HL-60 (cell line): ENCODE measurements at regions not wholly inside any gene's neighbourhood (a gene's known extent, or its start where the extent isn't known, plus 50 kb on each side); places are given as distances from the start of the nearest gene placed in this dataset.

Experiments used
- GABPA ChIP-seq: IDR thresholded peaks from 2 replicates; pipeline ENCODE4 v1.6.1; 2012; ENCODE audit warnings: low read depth
- TF ChIP-seq, protein P1 (sequence below): IDR thresholded peaks from one replicate; pipeline ENCODE4 v1.5.1; 2011; ENCODE audit warnings: low read length, control low read depth, inconsistent platforms; ENCODE audit not compliant: insufficient read depth
- TF ChIP-seq, protein P2 (sequence below): IDR thresholded peaks from 2 replicates; pipeline ENCODE4 v1.6.1; 2012; ENCODE audit warnings: low read depth; ENCODE audit not compliant: insufficient replicate concordance

DNA sequence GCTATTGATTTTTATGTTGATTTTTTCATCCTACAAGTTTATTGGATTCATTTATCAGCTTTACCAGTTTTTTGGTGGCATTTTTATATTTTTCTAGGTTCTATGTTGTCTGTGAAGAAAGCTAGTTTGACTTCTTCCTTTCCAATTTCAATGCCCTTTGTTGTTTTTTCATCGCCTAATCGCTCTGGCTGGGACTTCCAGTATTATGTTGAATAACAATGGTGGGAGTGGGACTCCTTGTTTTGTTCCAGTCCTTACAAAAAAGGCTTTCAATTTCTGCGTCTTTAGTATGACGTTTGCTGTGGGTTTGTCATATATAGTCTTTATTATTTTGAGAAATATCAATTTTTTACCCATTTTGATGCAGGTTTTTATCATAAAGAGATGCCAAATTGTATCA lies 175.6 kb upstream of the CCNH start:
- TF ChIP-seq, protein P1, sequence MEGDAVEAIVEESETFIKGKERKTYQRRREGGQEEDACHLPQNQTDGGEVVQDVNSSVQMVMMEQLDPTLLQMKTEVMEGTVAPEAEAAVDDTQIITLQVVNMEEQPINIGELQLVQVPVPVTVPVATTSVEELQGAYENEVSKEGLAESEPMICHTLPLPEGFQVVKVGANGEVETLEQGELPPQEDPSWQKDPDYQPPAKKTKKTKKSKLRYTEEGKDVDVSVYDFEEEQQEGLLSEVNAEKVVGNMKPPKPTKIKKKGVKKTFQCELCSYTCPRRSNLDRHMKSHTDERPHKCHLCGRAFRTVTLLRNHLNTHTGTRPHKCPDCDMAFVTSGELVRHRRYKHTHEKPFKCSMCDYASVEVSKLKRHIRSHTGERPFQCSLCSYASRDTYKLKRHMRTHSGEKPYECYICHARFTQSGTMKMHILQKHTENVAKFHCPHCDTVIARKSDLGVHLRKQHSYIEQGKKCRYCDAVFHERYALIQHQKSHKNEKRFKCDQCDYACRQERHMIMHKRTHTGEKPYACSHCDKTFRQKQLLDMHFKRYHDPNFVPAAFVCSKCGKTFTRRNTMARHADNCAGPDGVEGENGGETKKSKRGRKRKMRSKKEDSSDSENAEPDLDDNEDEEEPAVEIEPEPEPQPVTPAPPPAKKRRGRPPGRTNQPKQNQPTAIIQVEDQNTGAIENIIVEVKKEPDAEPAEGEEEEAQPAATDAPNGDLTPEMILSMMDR: no peak
- TF ChIP-seq, protein P2, sequence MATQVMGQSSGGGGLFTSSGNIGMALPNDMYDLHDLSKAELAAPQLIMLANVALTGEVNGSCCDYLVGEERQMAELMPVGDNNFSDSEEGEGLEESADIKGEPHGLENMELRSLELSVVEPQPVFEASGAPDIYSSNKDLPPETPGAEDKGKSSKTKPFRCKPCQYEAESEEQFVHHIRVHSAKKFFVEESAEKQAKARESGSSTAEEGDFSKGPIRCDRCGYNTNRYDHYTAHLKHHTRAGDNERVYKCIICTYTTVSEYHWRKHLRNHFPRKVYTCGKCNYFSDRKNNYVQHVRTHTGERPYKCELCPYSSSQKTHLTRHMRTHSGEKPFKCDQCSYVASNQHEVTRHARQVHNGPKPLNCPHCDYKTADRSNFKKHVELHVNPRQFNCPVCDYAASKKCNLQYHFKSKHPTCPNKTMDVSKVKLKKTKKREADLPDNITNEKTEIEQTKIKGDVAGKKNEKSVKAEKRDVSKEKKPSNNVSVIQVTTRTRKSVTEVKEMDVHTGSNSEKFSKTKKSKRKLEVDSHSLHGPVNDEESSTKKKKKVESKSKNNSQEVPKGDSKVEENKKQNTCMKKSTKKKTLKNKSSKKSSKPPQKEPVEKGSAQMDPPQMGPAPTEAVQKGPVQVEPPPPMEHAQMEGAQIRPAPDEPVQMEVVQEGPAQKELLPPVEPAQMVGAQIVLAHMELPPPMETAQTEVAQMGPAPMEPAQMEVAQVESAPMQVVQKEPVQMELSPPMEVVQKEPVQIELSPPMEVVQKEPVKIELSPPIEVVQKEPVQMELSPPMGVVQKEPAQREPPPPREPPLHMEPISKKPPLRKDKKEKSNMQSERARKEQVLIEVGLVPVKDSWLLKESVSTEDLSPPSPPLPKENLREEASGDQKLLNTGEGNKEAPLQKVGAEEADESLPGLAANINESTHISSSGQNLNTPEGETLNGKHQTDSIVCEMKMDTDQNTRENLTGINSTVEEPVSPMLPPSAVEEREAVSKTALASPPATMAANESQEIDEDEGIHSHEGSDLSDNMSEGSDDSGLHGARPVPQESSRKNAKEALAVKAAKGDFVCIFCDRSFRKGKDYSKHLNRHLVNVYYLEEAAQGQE: no peak
- TF ChIP-seq GABPA: no peak
